Lung (tissue), 11 donors: ENCODE measurements at regions not wholly inside any gene's neighbourhood (a gene's known extent, or its start where the extent isn't known, plus 50 kb on each side); places are given as distances from the start of the nearest gene placed in this dataset.
A peak's percentile ranks its signal among the peaks of the same experiment; 100 is the strongest.

Experiments used
- ATAC-seq: fragments of 200-7000 bp; cut with Tn5 transposase; one replicate; pipeline ENCODE4 v1.9.1; 2020; ENCODE audit warnings: moderate number of reproducible peaks; ENCODE audit not compliant: insufficient read depth, low FRiP score
- DNase-seq, 3 donors: peaks; one replicate each; pipeline ENCODE4 v3.0.0-alpha.2; 2013 to 2017
- H3K27ac ChIP-seq, 2 donors: one replicate each; pipeline ENCODE4 v1.5.1; 2013; ENCODE audit warnings: mild to moderate bottlenecking in 2 of 2, moderate library complexity in 2 of 2, control low read depth in 1 of 2, inconsistent platforms in 1 of 2, low read depth in 1 of 2, low read length in 1 of 2
- H3K27me3 ChIP-seq, 3 donors: one replicate each; pipeline ENCODE4 v1.5.1; 2013; ENCODE audit warnings: low read length in 2 of 3; ENCODE audit not compliant: control insufficient read depth in 3 of 3, insufficient read depth in 3 of 3
- H3K36me3 ChIP-seq, 4 donors: one replicate each; pipeline ENCODE4 v1.5.1; 2013; ENCODE audit warnings: low read length in 4 of 4, mild to moderate bottlenecking in 1 of 4, moderate library complexity in 1 of 4; ENCODE audit not compliant: control insufficient read depth in 4 of 4, insufficient read depth in 4 of 4
- H3K4me1 ChIP-seq, 5 donors: one replicate each; pipeline ENCODE4 v1.5.1; 2013; ENCODE audit warnings: low read length in 5 of 5, mild to moderate bottlenecking in 2 of 5, moderate library complexity in 1 of 5; ENCODE audit not compliant: control insufficient read depth in 5 of 5, insufficient read depth in 5 of 5
- H3K4me3 ChIP-seq: one replicate; pipeline ENCODE4 v1.5.1; 2013; ENCODE audit warnings: mild to moderate bottlenecking, control low read depth, moderate library complexity
- H3K9ac ChIP-seq, 2 donors: one replicate each; pipeline ENCODE4 v1.5.1; 2013; ENCODE audit warnings: low read length in 2 of 2, control low read depth in 1 of 2; ENCODE audit not compliant: insufficient read depth in 1 of 2
- H3K9me3 ChIP-seq, 4 donors: one replicate each; pipeline ENCODE4 v1.5.1; 2013; ENCODE audit warnings: low read length in 3 of 4, mild to moderate bottlenecking in 1 of 4, moderate library complexity in 1 of 4; ENCODE audit not compliant: control insufficient read depth in 4 of 4, insufficient read depth in 3 of 4
- CTCF ChIP-seq: IDR thresholded peaks from 2 replicates; pipeline ENCODE4 v1.5.1; 2012; ENCODE audit warnings: mild to moderate bottlenecking; ENCODE audit errors: control extremely low read depth, extremely low read depth
- WGBS, 2 donors: extraction: QIAGEN DNeasy Blood & Tissue Kit; methylation state at CpG; one replicate each; pipeline ENCODE4 v1.1.7; 2013; 5-methylcytosine and 5-hydroxymethylcytosine counted together
- donor health status: control.
- donor health status: control.
- donor health status: Bipolar disorder and iron deficiency.
- donor health status: healthy.
- donor health status: DM: yes; HTN: yes; CAD: no.

- Histone ChIP-seq H3K36me3 (no peaks in the 10 kb centered on the region), H3K27ac (no peak overlapping the region), H3K4me1 (no peaks in the 10 kb centered on the region), H3K9me3 (no peaks in the 10 kb centered on the region), H3K4me3 (no peak overlapping the region), H3K27me3 (no peaks in the 10 kb centered on the region), H3K9ac (no peak overlapping the region)
- ATAC-seq, result no peak
- no peak for TF ChIP-seq CTCF
- 84 to 95% methylated on average over 1 of the region's 1 CpG for WGBS, 2 donors
- DNase-seq, result peak in 2 of 3 donors; percentile 6 to 15
Observed at GRCh38 chr7:17618652-17618974, 320.2 kb downstream of the AHR start.

GRCh38 chr7:17619196-17619818 lies 320.9 kb downstream of the AHR start:
- Histone ChIP-seq H3K9ac (no peak overlapping the region), H3K9me3 (no peaks in the 10 kb centered on the region), H3K27me3 (no peaks in the 10 kb centered on the region), H3K27ac (no peak overlapping the region), H3K4me1 (no peaks in the 10 kb centered on the region), H3K36me3 (no peaks in the 10 kb centered on the region), H3K4me3 (no peak overlapping the region)
- no peak for ATAC-seq
- no peak for DNase-seq
- WGBS, 2 donors, result 95 to 96% methylated on average over 5 of the region's 5 CpGs
- no peak for TF ChIP-seq CTCF

GRCh38 chr7:17620566-17620965 lies 319.7 kb downstream of the SNX13 start:
- Histone ChIP-seq H3K36me3 (no peaks in the 10 kb centered on the region), H3K9ac (no peak overlapping the region), H3K27ac (no peak overlapping the region), H3K9me3 (no peaks in the 10 kb centered on the region), H3K27me3 (no peaks in the 10 kb centered on the region), H3K4me3 (no peak overlapping the region), H3K4me1 (no peaks in the 10 kb centered on the region)
- DNase-seq, result no peak
- ATAC-seq, result no peak
- no peak for TF ChIP-seq CTCF
- 64 to 83% methylated on average over 2 of the region's 2 CpGs for WGBS, 2 donors

- DNase-seq (no peak), ATAC-seq (no peak)
- Histone ChIP-seq H3K27me3 (no peaks in the 10 kb centered on the region), H3K4me1 (no peaks in the 10 kb centered on the region), H3K4me3 (no peak overlapping the region), H3K9me3 (no peaks in the 10 kb centered on the region), H3K27ac (no peak overlapping the region), H3K9ac (no peak overlapping the region), H3K36me3 (no peaks in the 10 kb centered on the region)
- no peak for TF ChIP-seq CTCF
- WGBS, 2 donors, result 75 to 87% methylated on average over 2 of the region's 2 CpGs
Observed at GRCh38 chr7:17622451-17622850, 317.8 kb downstream of the SNX13 start.
